ENCODE measurements at regions not wholly inside any gene's neighbourhood (a gene's known extent, or its start where the extent isn't known, plus 50 kb on each side); places are given as distances from the start of the nearest gene placed in this dataset.

DNA sequence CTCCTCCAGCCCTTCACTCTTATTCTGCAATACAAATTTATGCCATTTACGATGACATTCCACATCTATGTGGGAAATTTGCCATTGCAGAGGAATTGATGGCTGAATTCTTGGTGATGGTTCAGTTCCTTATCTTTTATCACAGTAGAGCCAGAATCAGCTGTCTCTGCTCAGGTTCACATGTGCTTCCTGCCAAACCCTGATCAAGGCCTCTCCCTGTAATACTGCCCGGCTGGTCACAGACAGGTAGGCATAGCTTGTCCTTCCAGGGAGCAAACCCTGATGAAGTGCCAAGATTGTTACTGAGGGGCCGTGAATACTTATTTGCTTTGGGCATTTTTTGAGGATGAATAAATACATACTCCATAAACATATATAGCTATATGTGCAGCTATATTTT is 450.0 kb downstream of the NSUN3 start:
- no peak for DNase-seq (ENCODE audit: low spot score)

GRCh38 chr3:94513600-94513999 is 450.7 kb downstream of the NSUN3 start:
- DNase-seq (ENCODE audit: low spot score), result no peak

- no peak for DNase-seq (ENCODE audit: low spot score)
Measured at GRCh38 chr3:94515983-94516382, 453.1 kb downstream of the NSUN3 start.

GRCh38 chr3:94520364-94520763 is 457.5 kb downstream of the NSUN3 start:
- no peak for DNase-seq (ENCODE audit: low spot score)

- DNase-seq (ENCODE audit: low spot score), result no peak
Measured at GRCh38 chr3:94522488-94522887, 459.6 kb downstream of the NSUN3 start.

- no peak for DNase-seq (ENCODE audit: low spot score)
Measured at GRCh38 chr3:94524102-94524919, 461.4 kb downstream of the NSUN3 start.

- DNase-seq (ENCODE audit: low spot score), result no peak
Measured at GRCh38 chr3:94525043-94525442, 462.2 kb downstream of the NSUN3 start.

- DNase-seq (ENCODE audit: low spot score), result no peak
Measured at GRCh38 chr3:94529816-94530215, 467.0 kb downstream of the NSUN3 start.

GRCh38 chr3:94532951-94533350 is 470.1 kb downstream of the NSUN3 start:
- no peak for DNase-seq (ENCODE audit: low spot score)

DNA sequence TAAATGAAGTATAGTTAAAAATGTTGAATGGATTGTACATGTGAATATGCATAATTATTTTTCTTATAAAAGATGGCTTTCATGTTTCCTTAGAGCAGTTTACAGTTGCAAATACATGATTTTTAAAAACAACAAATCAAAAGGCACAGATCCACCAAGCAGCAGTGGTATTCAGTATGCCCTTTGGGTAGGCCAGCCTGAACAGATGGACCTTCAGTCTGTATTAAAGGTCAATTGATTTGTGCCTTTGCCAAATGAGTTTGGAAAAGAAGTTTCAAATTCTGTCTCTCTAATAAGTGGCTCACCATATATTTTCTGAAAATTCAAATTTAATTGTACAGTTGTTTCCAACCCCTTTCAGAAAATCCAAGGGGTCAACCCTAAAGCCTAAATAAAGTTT is 477.1 kb downstream of the NSUN3 start:
- no peak for DNase-seq (ENCODE audit: low spot score)

- no peak for DNase-seq (ENCODE audit: low spot score)
Measured at GRCh38 chr3:94543161-94543560, 480.3 kb downstream of the NSUN3 start.

DNA sequence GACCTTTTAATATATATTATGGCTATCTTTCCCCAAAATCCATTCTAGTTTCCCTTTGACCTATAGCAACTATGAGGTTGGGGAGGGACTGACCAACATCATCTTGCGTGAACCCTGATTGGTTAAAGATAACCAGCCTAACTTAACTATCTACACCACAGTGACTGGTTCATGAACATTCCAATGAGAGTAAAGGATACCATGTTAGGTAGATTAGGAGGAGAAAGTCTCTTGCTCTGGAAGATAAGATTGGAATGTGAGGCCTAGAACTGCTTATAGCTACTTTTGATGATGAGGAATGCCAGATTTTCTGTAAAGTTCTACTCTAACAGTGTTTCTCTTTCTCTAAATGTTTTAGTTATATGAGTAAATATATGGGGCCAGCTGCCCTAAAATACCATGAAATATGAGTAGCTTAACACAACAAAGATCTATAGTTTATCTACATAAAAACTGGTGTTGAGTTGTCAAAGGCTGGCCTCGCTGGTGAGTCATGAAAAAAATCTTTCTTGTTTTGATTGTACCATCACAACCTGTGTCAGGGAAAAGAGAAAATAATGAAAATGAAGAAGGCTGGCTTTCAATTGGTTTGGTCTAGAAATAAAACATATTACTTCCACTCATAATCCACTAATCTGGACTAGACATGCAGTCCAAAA is 481.4 kb downstream of the NSUN3 start:
- no peak for DNase-seq (ENCODE audit: low spot score)

- DNase-seq (ENCODE audit: low spot score), result no peak
Measured at GRCh38 chr3:94548581-94549316, 485.9 kb downstream of the NSUN3 start.

GRCh38 chr3:94561094-94561493 is 498.2 kb downstream of the NSUN3 start:
- DNase-seq (ENCODE audit: low spot score), result no peak

- no peak for DNase-seq (ENCODE audit: low spot score)
Measured at GRCh38 chr3:94564247-94564646, 501.4 kb downstream of the NSUN3 start.

GRCh38 chr3:94568041-94568440 is 505.2 kb downstream of the NSUN3 start:
- no peak for DNase-seq (ENCODE audit: low spot score)

DNA sequence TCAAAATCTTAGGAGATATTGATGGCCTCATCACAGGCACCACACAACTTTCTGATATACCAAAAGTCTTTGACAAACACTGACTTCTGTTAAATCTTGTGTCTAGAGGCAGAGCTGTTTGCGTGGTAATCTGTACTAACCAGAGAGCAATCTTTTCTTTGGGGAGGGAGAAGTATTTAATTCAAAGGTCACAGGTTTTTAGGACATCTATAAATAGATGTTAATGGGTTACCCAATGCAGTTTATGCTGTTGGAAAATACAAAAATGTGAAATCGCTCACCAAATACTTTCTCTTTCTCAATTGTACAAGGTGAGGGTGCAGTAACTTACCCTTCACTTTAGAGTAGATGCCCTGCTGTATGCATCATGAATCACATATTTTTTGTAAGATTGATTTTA is 510.5 kb downstream of the NSUN3 start:
- DNase-seq (ENCODE audit: low spot score), result no peak

GRCh38 chr3:94587291-94587690 is 524.4 kb downstream of the NSUN3 start:
- no peak for DNase-seq (ENCODE audit: low spot score)

- no peak for DNase-seq (ENCODE audit: low spot score)
Measured at GRCh38 chr3:94593526-94594150, 530.8 kb downstream of the NSUN3 start.

DNA sequence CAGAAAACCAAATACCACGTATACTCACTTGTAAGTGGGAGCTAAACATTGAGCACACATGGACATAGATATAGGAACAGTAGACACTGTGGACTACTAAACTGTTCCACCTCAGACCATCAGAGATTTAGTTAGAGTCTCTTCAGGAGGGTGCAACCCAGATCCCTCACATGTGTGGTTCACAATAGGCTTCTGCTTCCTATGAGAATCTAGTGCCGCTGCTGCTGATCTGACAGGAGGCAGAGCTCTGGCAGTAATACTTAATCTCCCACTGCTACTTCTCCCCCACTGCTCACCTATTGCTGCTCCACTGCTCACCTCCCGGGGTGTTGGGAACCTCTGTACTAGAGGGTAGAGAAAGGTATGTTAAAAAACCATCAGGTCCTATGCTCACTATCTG is 533.3 kb downstream of the NSUN3 start:
- DNase-seq (ENCODE audit: low spot score), result no peak

- DNase-seq (ENCODE audit: low spot score), result no peak
Measured at GRCh38 chr3:94596887-94597566, 534.2 kb downstream of the NSUN3 start.

DNA sequence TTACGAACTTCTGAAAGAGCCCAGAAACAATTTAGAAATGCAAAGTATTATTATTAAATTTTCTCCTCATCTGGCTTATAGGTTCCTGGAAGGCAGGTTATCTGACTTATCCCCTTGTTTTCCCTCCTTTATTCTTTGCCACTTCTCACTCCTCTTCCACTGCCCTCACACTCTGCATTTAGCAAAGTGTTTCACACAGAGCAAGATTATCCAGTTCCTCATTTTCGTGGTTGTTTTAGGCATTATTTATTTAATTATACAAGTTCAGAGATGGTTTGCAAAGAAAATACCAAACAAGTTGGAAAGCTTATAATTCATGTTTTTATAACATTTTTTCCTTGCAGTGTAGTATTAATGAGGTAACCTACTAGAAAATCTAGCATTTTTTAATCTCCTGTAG is 544.9 kb downstream of the NSUN3 start:
- DNase-seq (ENCODE audit: low spot score), result no peak
